Memory B cell (primary cell): ENCODE measurements at regions not wholly inside any gene's neighbourhood (a gene's known extent, or its start where the extent isn't known, plus 50 kb on each side); places are given as distances from the start of the nearest gene placed in this dataset.
"Not testable (repeated sequence)": the region's sequence is repeated elsewhere in the genome, so short reads cannot be mapped to it uniquely, and the experiment has no call there.

ENCODE experiments used
- ATAC-seq: fragments of 150-1000 bp; cut with Tn5 transposase; 2 replicates; pipeline ENCODE4 v1.10.0; 2021; ENCODE audit warnings: low read depth, mild to moderate bottlenecking, moderate library complexity
- DNase-seq, 2 donors: peaks; one replicate each; pipeline ENCODE4 v3.0.0; 2022; ENCODE audit warnings: low spot score in 2 of 2
- H3K27ac Mint-ChIP-seq: one replicate; pipeline ENCODE4 v1.8.0; 2022; ENCODE audit warnings: mild to moderate bottlenecking, moderate library complexity, mixed read lengths
- H3K27me3 Mint-ChIP-seq: one replicate; pipeline ENCODE4 v1.8.0; 2022; ENCODE audit warnings: mixed read lengths
- H3K36me3 Mint-ChIP-seq: one replicate; pipeline ENCODE4 v1.8.0; 2022; ENCODE audit warnings: mild to moderate bottlenecking, mixed read lengths
- H3K4me1 Mint-ChIP-seq: one replicate; pipeline ENCODE4 v1.8.0; 2022; ENCODE audit warnings: mixed read lengths
- H3K4me3 Mint-ChIP-seq: one replicate; pipeline ENCODE4 v1.8.0; 2022; ENCODE audit warnings: mild to moderate bottlenecking, moderate library complexity, mixed read lengths
- H3K9me3 Mint-ChIP-seq: one replicate; pipeline ENCODE4 v1.8.0; 2022; ENCODE audit warnings: mixed read lengths

- Mint-ChIP-seq H3K4me3 (no peak overlapping the region), H3K27me3 (peaks cover 4% of the 10 kb centered on the region), H3K9me3 (peaks cover 8% of the 10 kb centered on the region), H3K36me3 (peaks cover 2% of the 10 kb centered on the region), H3K27ac (no peak overlapping the region), H3K4me1 (no peaks in the 10 kb centered on the region)
- ATAC-seq (no peak), DNase-seq (no peak)
Measured at GRCh38 chrX:1059576-1060561, 152.6 kb downstream of the CRLF2 start.

- not testable (repeated sequence) for H3K9me3 Mint-ChIP-seq, H3K27me3 Mint-ChIP-seq, ATAC-seq, H3K4me1 Mint-ChIP-seq, DNase-seq, H3K27ac Mint-ChIP-seq, H3K36me3 Mint-ChIP-seq, H3K4me3 Mint-ChIP-seq
Measured at GRCh38 chrX:1053600-1053999, 158.8 kb downstream of the CRLF2 start.

GRCh38 chrX:1053072-1053471, 159.4 kb downstream of the CRLF2 start:
- no peak for DNase-seq
- Mint-ChIP-seq H3K27me3 (no peaks in the 10 kb centered on the region), H3K9me3 (peaks cover 7% of the 10 kb centered on the region), H3K4me1 (no peaks in the 10 kb centered on the region), H3K27ac (no peak overlapping the region), H3K4me3 (no peak overlapping the region), H3K36me3 (no peaks in the 10 kb centered on the region)
- ATAC-seq, result no peak

- DNase-seq (no peak), ATAC-seq (no peak)
- Mint-ChIP-seq H3K4me1 (no peaks in the 10 kb centered on the region), H3K36me3 (no peaks in the 10 kb centered on the region), H3K27me3 (no peaks in the 10 kb centered on the region), H3K4me3 (no peak overlapping the region), H3K9me3 (peaks cover 10% of the 10 kb centered on the region), H3K27ac (no peak overlapping the region)
Measured at GRCh38 chrX:1052021-1052420, 160.4 kb downstream of the CRLF2 start.

- ATAC-seq, result no peak
- Mint-ChIP-seq H3K36me3 (no peaks in the 10 kb centered on the region), H3K4me1 (no peaks in the 10 kb centered on the region), H3K9me3 (peaks cover 11% of the 10 kb centered on the region), H3K4me3 (no peak overlapping the region), H3K27me3 (no peaks in the 10 kb centered on the region), H3K27ac (no peak overlapping the region)
- DNase-seq, result no peak
Measured at GRCh38 chrX:1051421-1051820, 161.0 kb downstream of the CRLF2 start.

GRCh38 chrX:1045680-1046314, 166.7 kb downstream of the CRLF2 start:
- ATAC-seq, result no peak
- no peak overlapping the region for H3K4me3 Mint-ChIP-seq
- H3K27ac Mint-ChIP-seq, result no peak overlapping the region
- H3K4me1 Mint-ChIP-seq, result no peaks in the 10 kb centered on the region
- peaks cover 9% of the 10 kb centered on the region for H3K9me3 Mint-ChIP-seq
- H3K27me3 Mint-ChIP-seq, result no peaks in the 10 kb centered on the region
- H3K36me3 Mint-ChIP-seq, result no peaks in the 10 kb centered on the region
- no peak for DNase-seq

- Mint-ChIP-seq H3K9me3 (peaks cover 6% of the 10 kb centered on the region), H3K27ac (no peak overlapping the region), H3K36me3 (no peaks in the 10 kb centered on the region), H3K27me3 (no peaks in the 10 kb centered on the region), H3K4me3 (no peak overlapping the region), H3K4me1 (no peaks in the 10 kb centered on the region)
- no peak for ATAC-seq
- no peak for DNase-seq
Measured at GRCh38 chrX:1041091-1041490, 171.4 kb downstream of the CRLF2 start.

- H3K36me3 Mint-ChIP-seq, H3K27me3 Mint-ChIP-seq, H3K9me3 Mint-ChIP-seq, ATAC-seq, DNase-seq, H3K27ac Mint-ChIP-seq, H3K4me1 Mint-ChIP-seq, H3K4me3 Mint-ChIP-seq: not testable (repeated sequence)
Measured at GRCh38 chrX:1035931-1036330, 176.5 kb downstream of the CRLF2 start.

GRCh38 chrX:1035206-1035605, 177.2 kb downstream of the CRLF2 start:
- H3K9me3 Mint-ChIP-seq, result peaks cover 7% of the 10 kb centered on the region
- no peak overlapping the region for H3K4me3 Mint-ChIP-seq
- no peaks in the 10 kb centered on the region for H3K27me3 Mint-ChIP-seq
- no peaks in the 10 kb centered on the region for H3K4me1 Mint-ChIP-seq
- no peak overlapping the region for H3K27ac Mint-ChIP-seq
- H3K36me3 Mint-ChIP-seq, result peaks cover 3% of the 10 kb centered on the region
- no peak for DNase-seq
- no peak for ATAC-seq

GRCh38 chrX:1034717-1035116, 177.7 kb downstream of the CRLF2 start:
- peaks cover 5% of the 10 kb centered on the region for H3K9me3 Mint-ChIP-seq
- no peaks in the 10 kb centered on the region for H3K4me1 Mint-ChIP-seq
- no peak for DNase-seq
- peaks cover 3% of the 10 kb centered on the region for H3K36me3 Mint-ChIP-seq
- H3K27ac Mint-ChIP-seq, result no peak overlapping the region
- H3K27me3 Mint-ChIP-seq, result no peaks in the 10 kb centered on the region
- no peak overlapping the region for H3K4me3 Mint-ChIP-seq
- no peak for ATAC-seq

- H3K36me3 Mint-ChIP-seq, result peaks cover 5% of the 10 kb centered on the region
- H3K27ac Mint-ChIP-seq, result no peak overlapping the region
- peaks cover 11% of the 10 kb centered on the region for H3K4me1 Mint-ChIP-seq
- DNase-seq (no peak), ATAC-seq (no peak)
- H3K9me3 Mint-ChIP-seq, result peaks cover 4% of the 10 kb centered on the region
- no peak overlapping the region for H3K4me3 Mint-ChIP-seq
- peaks cover 11% of the 10 kb centered on the region for H3K27me3 Mint-ChIP-seq
Measured at GRCh38 chrX:1031521-1032430, 180.7 kb downstream of the CRLF2 start.

GRCh38 chrX:1029494-1029893, 183.0 kb downstream of the CRLF2 start:
- peaks cover 13% of the 10 kb centered on the region for H3K4me1 Mint-ChIP-seq

GRCh38 chrX:1027680-1028079, 184.8 kb downstream of the CRLF2 start:
- DNase-seq, result no peak
- no peak for ATAC-seq
- peak overlapping the region; percentile 46 for H3K4me3 Mint-ChIP-seq
- peaks cover 13% of the 10 kb centered on the region for H3K4me1 Mint-ChIP-seq
- peaks cover 13% of the 10 kb centered on the region for H3K27me3 Mint-ChIP-seq
- no peak overlapping the region for H3K27ac Mint-ChIP-seq
- H3K9me3 Mint-ChIP-seq, result no peaks in the 10 kb centered on the region
- peaks cover 2% of the 10 kb centered on the region for H3K36me3 Mint-ChIP-seq

More at GRCh38 chrX:1029494-1029893, 183.0 kb downstream of the CRLF2 start:
- ATAC-seq (no peak), DNase-seq (no peak)
- H3K27me3 Mint-ChIP-seq, result peaks cover 13% of the 10 kb centered on the region
- H3K4me3 Mint-ChIP-seq, result no peak overlapping the region
- peaks cover 5% of the 10 kb centered on the region for H3K36me3 Mint-ChIP-seq
- peaks cover 3% of the 10 kb centered on the region for H3K9me3 Mint-ChIP-seq
- no peak overlapping the region for H3K27ac Mint-ChIP-seq

GRCh38 chrX:1027133-1027532, 185.3 kb downstream of the CRLF2 start:
- no peak for DNase-seq
- no peak for ATAC-seq
- Mint-ChIP-seq H3K27ac (peak overlapping the region; percentile 0), H3K27me3 (peaks cover 13% of the 10 kb centered on the region), H3K4me1 (peaks cover 13% of the 10 kb centered on the region), H3K9me3 (no peaks in the 10 kb centered on the region), H3K36me3 (peaks cover 2% of the 10 kb centered on the region), H3K4me3 (peak overlapping the region; percentile 46)
